GM19239 (cell line): ENCODE measurements at regions not wholly inside any gene's neighbourhood (a gene's known extent, or its start where the extent isn't known, plus 50 kb on each side); places are given as distances from the start of the nearest gene placed in this dataset.
A peak's percentile ranks its signal among the peaks of the same experiment; 100 is the strongest.
"Not testable (repeated sequence)": the region's sequence is repeated elsewhere in the genome, so short reads cannot be mapped to it uniquely, and the experiment has no call there.

Source experiments
- DNase-seq: peaks from one replicate; pipeline ENCODE4 v3.0.0; 2011; ENCODE audit warnings: low spot score; ENCODE audit not compliant: insufficient read length
- FAIRE-seq: peaks from 2 replicates; lab custom pipeline; 2011; peaks lifted over from hg19 to GRCh38; lab: Jason Lieb, UNC

DNA sequence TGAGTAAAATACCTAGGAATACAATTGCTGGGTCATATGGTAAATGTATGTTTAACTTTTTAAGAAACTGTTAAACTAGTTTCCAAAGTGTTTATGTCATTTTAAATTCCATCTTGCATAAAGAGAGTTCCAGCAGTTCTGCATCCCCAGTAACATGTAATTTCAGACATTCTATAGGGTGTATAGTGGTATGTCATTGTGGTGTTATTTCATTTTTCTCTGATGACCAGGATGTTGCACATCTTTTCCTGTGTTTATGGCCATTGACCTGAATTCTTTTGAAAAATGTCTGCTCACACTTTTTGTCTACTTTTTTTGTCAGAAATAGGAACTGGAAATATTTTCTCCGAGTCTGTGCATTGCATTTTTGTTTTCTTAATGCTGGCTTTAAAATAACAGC lies 128.9 kb downstream of the TMEM200A start:
- FAIRE-seq (no peak), DNase-seq (no peak)

DNA sequence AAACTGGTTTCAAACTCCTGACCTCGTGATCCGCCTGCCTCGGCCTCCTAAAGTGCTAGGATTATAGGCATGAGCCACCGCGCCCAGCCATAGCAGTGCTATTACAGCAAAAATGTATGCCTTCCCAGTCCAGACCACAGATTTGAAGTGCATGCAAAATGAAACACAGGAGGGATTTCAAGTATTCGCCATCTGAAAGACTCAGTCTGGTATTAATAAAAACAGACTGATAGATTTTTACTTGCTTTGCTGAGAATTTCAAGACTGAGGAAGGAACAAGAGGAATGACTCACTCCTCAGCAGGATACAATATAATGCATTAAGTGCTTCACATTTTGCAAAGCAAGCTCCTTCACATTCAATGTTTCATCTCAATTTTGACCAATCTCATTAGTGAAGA lies 134.9 kb downstream of the TMEM200A start:
- DNase-seq (no peak), FAIRE-seq (no peak)

DNA sequence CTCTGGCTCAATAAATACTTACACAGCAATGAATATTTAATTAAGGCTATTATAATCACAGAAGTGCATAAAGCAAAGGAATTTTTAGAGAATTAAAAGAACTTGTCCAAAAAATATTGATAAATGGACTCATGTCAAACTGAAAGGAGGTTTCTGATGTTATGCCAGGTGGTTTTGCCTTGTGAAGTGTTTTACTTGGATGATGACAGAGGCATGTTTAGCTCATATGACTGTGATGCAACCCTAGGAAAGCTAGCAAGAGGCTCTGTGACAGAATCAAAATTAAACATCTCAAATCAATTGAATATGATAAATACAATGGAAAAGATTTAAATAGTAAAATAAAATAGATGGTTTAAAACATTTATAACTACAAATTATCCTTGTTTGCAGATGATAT lies 137.3 kb downstream of the TMEM200A start:
- DNase-seq (no peak), FAIRE-seq (no peak)

DNA sequence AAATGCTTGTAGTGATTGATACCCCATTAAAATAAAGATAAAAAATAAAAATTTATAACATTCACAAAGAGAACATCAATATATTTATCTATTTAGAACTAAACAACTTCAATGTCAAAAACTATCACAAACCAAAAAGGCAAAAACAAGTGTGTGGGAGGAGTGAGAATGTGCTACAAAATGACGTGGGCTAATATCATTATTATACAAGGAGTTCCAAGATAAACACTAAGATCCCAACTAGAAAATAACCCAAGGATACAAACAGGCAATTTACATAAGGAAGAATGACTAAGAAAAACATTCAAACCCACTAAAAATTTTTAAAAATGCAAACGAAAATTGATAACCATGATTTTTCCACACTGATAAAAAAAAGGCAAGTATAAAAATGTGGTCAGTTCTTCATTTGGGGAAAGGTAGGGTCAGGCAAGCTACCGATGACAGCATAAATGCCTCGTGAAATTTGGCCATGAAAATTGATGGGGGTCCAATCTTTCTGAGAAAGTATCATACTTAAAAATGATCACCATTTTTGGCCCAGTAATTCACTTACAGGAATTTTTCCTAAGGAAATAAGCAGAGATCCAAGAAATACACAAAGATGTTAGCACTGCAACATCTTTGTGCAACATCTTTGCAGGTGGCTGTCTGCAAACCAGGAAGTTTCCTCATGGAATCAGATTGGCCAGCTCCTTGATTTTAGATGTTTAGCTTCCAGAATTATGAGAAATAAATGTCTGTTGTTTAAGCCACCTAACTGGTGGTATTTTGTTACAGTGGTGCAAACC lies 140.2 kb downstream of the TMEM200A start:
- DNase-seq = no peak

GRCh38 chr6:130507005-130507665 lies 141.3 kb downstream of the TMEM200A start:
- not testable (repeated sequence) for FAIRE-seq, DNase-seq

More for the DNA sequence above, 140.2 kb downstream of the TMEM200A start:
- peak; percentile 42 for FAIRE-seq

DNA sequence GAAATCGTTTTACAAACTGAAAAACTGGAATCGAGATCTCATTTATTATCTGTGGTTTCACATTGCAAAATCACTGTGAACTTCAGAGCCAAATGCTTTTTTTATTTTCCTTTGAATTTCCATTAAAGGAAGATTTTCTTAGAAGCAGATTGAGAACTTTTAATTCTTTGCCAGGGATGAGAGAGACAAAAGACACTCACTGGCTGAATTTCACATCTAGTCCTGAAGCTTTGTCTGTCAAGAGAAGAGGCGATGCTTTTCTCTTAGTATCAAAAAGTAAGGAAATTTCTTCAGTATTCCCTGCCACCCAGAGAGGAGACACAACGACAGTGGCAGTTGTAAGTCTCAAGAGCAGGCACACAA lies 141.8 kb downstream of the TMEM200A start:
- DNase-seq = no peak
- no peak for FAIRE-seq

DNA sequence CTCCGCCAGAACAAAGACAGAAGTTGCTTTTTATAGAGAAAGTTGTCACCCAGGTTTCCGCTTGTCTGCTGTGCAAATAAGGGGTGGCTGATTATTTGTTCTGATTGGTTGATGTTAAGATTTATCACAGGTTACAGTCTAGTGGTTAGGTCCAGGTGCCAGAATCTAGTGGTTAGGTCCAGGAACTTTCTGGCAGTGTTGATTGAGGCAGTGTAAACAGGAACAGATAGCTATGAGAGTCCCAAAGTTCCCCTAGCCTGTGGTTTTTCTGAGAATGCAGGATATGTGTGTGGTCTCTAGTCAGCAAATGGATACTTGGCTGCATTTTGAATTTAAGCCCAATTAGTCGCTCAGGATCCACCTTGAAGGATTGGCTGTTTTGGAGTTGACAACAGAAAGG lies 148.0 kb downstream of the TMEM200A start:
- DNase-seq (no peak), FAIRE-seq (peak; percentile 70)

DNA sequence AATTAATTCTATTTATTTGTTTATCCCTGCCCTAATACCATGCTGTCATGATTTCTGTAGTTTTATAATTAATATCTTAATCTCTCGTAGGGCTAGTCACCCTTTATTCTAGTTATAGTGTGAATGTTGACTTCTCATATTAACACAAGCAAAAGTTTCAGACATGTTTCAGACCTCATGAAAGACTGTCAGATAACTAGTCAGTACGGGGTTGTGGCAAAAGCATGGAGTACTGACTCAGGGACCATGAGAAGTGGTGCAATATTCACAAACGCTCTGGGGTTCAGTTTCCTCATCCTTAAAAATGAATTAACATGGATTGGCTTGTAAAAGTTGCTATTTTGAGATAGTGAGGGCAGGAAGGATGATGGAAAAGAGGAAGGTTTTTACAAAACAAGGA lies 148.9 kb downstream of the TMEM200A start:
- DNase-seq = no peak

DNA sequence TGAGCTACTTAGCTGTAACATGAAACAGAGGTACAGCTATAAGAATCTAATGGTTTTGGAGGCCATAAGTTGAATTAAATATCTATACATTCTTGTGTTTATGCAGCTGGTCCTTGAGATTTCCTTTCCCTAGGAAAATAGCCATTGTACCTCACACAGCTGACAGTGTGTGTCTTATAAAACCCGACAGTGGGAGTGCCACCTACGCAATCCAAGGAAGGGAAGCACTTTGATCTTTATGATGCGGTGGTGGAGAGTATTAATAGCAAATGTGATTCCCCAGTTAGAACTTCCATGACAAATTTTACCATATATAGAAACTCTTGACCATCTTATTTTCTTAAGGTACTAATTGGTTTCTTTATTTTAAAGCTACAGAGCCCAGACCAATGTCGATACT lies 149.5 kb downstream of the TMEM200A start:
- DNase-seq (no peak), FAIRE-seq (no peak)

More for the DNA sequence above, 148.9 kb downstream of the TMEM200A start:
- no peak for FAIRE-seq

DNA sequence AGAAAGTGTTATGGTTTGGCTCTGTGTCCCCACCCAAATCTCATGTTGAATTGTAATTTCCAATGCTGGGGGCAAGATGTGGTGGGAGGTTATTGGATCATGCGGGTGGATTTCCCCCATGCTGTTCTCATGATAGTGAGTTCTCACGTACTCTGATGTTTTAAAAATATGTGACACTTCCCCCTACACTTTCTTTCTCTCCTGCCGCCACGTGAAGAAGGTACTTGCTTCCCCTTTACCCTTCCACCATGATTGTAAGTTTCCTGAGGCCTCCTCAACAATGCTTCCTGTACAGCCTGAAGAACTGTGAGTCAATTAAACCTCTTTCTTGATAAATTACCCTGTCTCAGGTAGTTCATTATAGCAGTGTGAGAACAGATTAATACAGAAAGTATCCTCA lies 150.8 kb downstream of the TMEM200A start:
- FAIRE-seq (no peak), DNase-seq (no peak)

- FAIRE-seq = peak; percentile 79
- no peak for DNase-seq
These were observed 151.7 kb downstream of the TMEM200A start for GRCh38 chr6:130517444-130517931.

DNA sequence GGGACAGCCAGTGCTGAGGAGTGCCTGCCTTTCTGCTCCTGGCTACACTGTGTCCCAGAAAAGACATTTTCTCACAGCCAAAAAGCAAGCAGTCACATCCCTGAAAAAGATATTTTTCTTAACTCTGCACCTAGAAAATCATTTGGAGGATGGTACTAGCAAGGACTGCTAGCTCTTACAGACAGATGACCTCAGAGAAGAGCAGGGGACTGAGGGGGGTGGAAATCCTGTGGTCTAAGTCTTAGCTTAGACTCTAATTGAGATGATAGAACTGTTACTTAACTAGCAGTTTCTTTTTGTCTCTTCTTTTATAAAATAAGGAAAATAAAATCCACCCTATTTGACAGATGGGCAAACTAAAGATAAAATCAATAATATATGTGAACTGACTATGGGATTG lies 152.8 kb downstream of the TMEM200A start:
- FAIRE-seq = no peak

GRCh38 chr6:130520221-130520620 lies 154.4 kb downstream of the TMEM200A start:
- no peak for FAIRE-seq
- no peak for DNase-seq

More for the DNA sequence above, 152.8 kb downstream of the TMEM200A start:
- DNase-seq = no peak

- FAIRE-seq = no peak
These were observed 155.0 kb downstream of the TMEM200A start for GRCh38 chr6:130520801-130521200.

DNA sequence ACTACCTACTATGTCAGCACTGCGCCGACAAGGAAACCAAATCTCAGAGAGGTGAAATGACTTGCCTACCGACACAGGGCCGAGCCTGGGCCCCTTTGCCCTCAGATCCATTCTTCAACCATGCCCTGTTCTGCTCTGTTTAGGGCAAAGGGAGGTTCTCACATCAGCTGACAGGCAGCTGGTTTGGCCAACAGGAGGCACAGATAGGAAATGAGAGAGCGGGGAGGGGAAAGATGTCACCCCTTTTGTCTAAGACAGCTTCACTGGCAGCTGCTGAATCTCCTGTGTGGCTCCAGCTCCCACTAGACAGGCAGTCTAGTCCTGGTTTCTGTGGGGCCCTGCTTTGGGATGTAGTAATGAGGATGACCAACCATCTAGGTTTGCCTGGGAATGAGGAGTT lies 158.7 kb downstream of the TMEM200A start:
- DNase-seq = no peak
- no peak for FAIRE-seq

More at GRCh38 chr6:130520801-130521200, 155.0 kb downstream of the TMEM200A start:
- DNase-seq = no peak

- DNase-seq = no peak
- FAIRE-seq = peak; percentile 47
These were observed 159.6 kb downstream of the TMEM200A start for GRCh38 chr6:130525408-130525807.

DNA sequence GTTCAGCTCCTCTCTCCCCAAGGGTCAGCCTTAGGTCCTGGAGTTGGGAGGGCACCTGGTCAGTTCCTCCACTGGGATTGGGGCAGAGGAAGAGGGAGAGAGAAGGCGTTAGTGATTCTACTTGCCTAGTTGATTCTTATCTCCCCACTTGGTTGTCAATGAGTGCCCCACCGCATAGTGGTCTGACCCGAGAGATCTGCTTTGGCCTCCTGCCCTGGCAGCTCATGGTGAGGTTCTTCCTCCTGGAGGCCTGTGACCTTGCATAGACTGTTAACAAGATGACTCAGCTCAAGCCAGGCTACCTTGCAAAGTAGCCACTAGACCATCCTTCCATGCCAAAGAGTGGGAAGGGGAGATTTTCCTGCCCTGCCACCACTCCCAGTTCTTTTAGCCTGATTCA lies 160.6 kb downstream of the TMEM200A start:
- no peak for FAIRE-seq
- no peak for DNase-seq

GRCh38 chr6:130527173-130527572 lies 161.4 kb downstream of the TMEM200A start:
- DNase-seq = no peak
- FAIRE-seq = no peak

DNA sequence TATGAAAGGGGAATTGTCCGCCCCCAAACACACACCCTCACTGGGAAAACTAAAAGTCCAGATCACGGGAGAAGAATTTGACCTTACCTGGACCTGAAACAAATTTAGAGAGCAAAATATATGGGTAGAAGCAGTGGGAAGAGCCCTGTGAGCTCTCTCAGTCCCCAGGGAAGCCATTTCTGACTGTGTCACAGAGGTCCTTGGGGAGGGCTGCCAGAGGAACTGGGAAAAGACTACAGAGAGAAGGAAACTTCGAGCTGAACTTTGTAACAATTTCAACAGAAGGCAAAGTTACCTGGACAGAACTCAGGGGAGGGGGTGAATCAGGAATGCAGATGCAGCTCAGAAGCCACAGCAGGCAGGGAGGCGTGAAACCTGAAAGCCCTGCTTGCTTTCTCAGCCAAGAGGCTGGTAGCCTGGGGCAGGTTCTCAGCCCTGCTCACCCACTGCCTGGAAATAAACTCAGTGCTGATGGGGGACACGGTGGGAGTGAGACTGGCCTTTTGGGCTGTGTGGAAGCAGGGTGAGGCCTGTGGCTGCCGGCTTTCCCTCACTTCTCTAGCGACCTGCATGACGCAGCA lies 163.8 kb downstream of the TMEM200A start:
- FAIRE-seq (no peak), DNase-seq (no peak)

- FAIRE-seq (no peak), DNase-seq (no peak)
These were observed 168.8 kb downstream of the TMEM200A start for GRCh38 chr6:130534627-130535026.

DNA sequence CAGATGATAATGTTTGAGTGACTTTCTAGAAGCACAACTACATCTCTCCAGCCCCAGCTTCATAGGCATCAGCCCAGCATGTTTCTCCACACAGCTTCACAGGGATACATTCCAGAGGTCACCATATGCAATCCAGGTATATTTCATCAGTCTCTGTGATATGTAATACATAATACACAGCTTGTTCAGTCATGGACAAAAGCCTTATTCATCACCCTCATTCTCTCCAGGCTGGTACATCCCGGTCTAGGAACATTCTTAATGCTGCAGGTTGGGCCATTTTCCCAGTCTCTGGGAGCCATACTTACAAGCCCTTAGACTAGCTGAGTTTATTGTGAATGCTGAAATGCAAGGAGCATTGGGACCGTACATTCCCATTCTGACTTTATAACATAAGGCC lies 169.4 kb downstream of the TMEM200A start:
- FAIRE-seq (no peak), DNase-seq (no peak)
